ENCODE measurements at regions not wholly inside any gene's neighbourhood (a gene's known extent, or its start where the extent isn't known, plus 50 kb on each side); places are given as distances from the start of the nearest gene placed in this dataset.

DNA sequence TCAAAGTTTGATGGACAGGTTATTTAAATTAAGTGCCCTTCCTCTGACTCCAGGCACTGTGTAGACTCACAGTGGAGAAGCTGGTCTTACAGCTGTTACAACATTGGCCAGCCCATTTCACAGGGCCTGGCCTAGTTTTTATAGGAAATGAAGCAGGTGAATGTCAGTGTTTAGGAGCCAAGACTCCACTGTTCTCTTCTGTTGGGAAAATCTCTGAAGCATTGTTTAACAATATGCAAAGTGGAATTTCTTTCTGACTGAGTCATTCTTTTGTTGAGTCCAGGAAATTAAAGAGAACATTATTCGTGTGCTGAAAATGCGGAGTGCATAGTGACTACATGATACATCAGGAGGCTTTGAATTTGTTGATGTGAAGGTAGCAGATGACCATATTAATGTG lies 64.7 kb downstream of the ARRDC4 start:
- ATAC-seq = peak; percentile 86
- 0 to 28% methylated on average over 2 of the region's 2 CpGs for WGBS, 2 donors (ENCODE audit: low coverage in 1 of 2)
- Histone ChIP-seq H3K27ac (peak overlapping the region; percentile 60 to 73 (median 68)), H3K4me3 (no peak overlapping the region), H3K27me3 (no peaks in the 10 kb centered on the region), H3K9me3 (no peaks in the 10 kb centered on the region), H3K36me3 (no peaks in the 10 kb centered on the region), H3K4me1 (peaks cover 0 to 31% (median 3%) of the 10 kb centered on the region in 3 donors)
- peak; percentile 41 for TF ChIP-seq POLR2AphosphoS5 (IDR thresholded peaks at IDR 0.05)
- TF ChIP-seq EP300 (IDR thresholded peaks at IDR 0.05) = no peak

DNA sequence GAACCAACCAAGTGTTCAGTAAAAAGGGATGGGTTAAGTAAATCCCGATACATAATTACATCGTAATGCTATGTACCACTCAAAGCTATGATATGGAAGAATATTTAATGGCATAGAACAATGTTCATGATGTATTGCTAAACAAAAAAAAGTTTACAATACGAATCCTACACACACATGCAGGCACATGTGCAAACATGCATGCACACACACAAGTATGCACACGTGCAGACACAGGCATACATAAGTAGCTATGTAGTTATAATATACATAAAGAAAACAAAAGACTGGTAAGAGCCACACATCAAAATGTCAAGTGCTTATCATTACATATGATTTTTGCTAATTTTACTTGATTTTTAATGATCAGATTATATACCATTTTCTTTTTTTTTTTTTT lies 74.2 kb downstream of the ARRDC4 start:
- 73 to 87% methylated on average over 4 of the region's 4 CpGs for WGBS, 2 donors (ENCODE audit: low coverage in 1 of 2)
- Histone ChIP-seq H3K36me3 (no peaks in the 10 kb centered on the region), H3K4me3 (no peak overlapping the region), H3K4me1 (no peaks in the 10 kb centered on the region), H3K27me3 (no peaks in the 10 kb centered on the region), H3K9me3 (no peaks in the 10 kb centered on the region), H3K27ac (no peak overlapping the region)
- TF ChIP-seq, protein P1, sequence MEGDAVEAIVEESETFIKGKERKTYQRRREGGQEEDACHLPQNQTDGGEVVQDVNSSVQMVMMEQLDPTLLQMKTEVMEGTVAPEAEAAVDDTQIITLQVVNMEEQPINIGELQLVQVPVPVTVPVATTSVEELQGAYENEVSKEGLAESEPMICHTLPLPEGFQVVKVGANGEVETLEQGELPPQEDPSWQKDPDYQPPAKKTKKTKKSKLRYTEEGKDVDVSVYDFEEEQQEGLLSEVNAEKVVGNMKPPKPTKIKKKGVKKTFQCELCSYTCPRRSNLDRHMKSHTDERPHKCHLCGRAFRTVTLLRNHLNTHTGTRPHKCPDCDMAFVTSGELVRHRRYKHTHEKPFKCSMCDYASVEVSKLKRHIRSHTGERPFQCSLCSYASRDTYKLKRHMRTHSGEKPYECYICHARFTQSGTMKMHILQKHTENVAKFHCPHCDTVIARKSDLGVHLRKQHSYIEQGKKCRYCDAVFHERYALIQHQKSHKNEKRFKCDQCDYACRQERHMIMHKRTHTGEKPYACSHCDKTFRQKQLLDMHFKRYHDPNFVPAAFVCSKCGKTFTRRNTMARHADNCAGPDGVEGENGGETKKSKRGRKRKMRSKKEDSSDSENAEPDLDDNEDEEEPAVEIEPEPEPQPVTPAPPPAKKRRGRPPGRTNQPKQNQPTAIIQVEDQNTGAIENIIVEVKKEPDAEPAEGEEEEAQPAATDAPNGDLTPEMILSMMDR (IDR thresholded peaks at IDR 0.05) = no peak
- TF ChIP-seq POLR2AphosphoS5 (IDR thresholded peaks at IDR 0.05) (no peak), POLR2A (IDR thresholded peaks at IDR 0.05) (no peak), EP300 (IDR thresholded peaks at IDR 0.05) (no peak)
- ATAC-seq = no peak

DNA sequence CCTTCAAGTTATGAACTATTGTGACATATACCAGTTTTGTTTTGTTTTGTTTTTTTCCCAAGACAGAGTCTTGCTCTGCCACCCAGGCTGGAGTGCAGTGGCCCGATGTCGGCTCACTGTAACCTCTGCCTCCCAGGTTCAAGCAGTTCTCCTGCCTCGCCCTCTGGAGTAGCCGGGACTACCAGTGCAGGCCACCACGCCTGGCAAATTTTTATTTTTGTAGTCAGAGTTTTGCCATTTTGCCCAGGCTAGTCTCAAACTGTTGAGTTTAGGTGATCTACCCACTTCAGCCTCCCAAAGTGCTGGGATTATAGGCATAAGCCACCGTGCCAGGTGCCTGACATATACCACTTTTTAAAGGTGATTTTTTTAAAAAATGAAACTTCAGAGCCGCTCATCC lies 74.6 kb downstream of the ARRDC4 start:
- no peak for ATAC-seq
- H3K4me1 ChIP-seq = no peaks in the 10 kb centered on the region

DNA sequence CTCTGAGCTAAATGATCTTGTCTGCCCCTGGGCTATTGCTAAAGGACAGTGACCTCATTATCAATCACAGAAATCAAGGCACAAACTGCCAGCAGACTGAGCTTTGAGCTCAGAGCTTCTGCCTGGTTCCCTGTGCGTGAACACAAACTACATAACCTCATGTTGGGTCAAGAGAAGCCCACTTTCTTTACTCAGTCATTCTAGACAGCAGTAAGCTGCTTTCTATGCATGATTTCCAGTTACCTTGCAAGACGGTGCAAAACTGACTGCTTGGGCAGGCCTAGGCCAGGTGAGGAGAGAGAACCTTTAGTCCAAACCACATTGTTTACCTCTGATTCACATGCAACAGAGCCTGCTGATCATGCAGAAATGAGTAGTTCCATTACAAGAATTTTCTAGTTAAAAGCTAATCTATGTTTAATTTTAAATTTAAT lies 75.1 kb downstream of the ARRDC4 start:
- 74 to 75% methylated on average over 1 to 2 of the region's 2 CpGs for WGBS, 2 donors (ENCODE audit: low coverage in 1 of 2)
- no peak for TF ChIP-seq POLR2A (IDR thresholded peaks at IDR 0.05)
- Histone ChIP-seq H3K27me3 (no peaks in the 10 kb centered on the region), H3K4me1 (no peaks in the 10 kb centered on the region), H3K36me3 (no peaks in the 10 kb centered on the region), H3K9me3 (no peaks in the 10 kb centered on the region), H3K4me3 (no peak overlapping the region), H3K27ac (no peak overlapping the region)
- ATAC-seq = no peak

More for the DNA sequence above, 74.6 kb downstream of the ARRDC4 start:
- Histone ChIP-seq H3K27ac (no peak overlapping the region), H3K4me3 (no peak overlapping the region), H3K27me3 (no peaks in the 10 kb centered on the region), H3K9me3 (no peaks in the 10 kb centered on the region), H3K36me3 (no peaks in the 10 kb centered on the region)
- WGBS, 2 donors (ENCODE audit: low coverage in 1 of 2) = 89 to 95% methylated on average over 7 of the region's 7 CpGs
- TF ChIP-seq POLR2AphosphoS5 (IDR thresholded peaks at IDR 0.05) (no peak), POLR2A (IDR thresholded peaks at IDR 0.05) (no peak), EP300 (IDR thresholded peaks at IDR 0.05) (no peak)
- TF ChIP-seq, protein P1 (IDR thresholded peaks at IDR 0.05) = no peak

DNA sequence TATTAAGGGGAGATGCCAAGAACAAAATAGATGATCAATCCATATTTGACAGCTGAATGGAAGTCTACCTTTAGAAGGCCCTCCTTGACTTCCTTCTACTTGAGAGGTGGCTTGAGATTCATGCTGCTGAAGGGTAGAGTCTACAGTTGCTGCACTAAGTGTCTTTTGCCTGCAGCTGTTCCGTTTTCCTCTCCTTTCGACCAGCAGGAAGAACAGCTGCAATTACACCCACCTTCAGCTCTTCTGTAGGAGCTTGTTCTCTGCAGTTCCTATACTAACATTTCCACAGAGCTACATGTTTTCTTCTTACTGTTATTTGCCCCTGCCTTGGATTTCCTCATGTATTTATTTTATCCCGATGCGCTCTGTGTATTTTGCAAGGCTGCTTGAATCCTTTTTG lies 79.1 kb downstream of the ARRDC4 start:
- TF ChIP-seq POLR2A (IDR thresholded peaks at IDR 0.05) = no peak
- Histone ChIP-seq H3K27ac (no peak overlapping the region), H3K4me3 (no peak overlapping the region), H3K27me3 (no peaks in the 10 kb centered on the region), H3K36me3 (no peaks in the 10 kb centered on the region), H3K9me3 (no peaks in the 10 kb centered on the region), H3K4me1 (no peaks in the 10 kb centered on the region)
- no peak for ATAC-seq
- 76 to 78% methylated on average over 4 of the region's 4 CpGs for WGBS, 2 donors (ENCODE audit: low coverage in 1 of 2)

DNA sequence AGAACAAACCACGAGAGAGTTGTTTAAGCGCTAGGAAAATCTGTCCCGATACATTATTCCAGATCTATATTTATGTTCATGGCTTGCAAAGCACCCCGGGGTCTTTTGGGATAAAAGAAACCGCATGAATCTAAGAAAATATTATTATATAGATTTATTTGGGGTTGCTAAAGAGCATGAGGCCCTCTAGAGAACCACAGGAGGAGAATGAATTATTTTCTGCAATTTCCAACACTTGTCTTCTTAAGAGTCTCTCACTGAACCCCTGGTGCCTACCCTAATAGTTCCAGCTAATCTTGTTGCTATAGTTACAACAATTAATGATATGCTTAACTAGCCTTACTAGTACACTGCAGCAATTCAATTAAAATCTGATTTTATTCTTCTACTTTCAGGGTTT lies 79.6 kb downstream of the ARRDC4 start:
- Histone ChIP-seq H3K36me3 (no peaks in the 10 kb centered on the region), H3K4me1 (no peaks in the 10 kb centered on the region), H3K4me3 (no peak overlapping the region), H3K27me3 (no peaks in the 10 kb centered on the region), H3K27ac (no peak overlapping the region), H3K9me3 (no peaks in the 10 kb centered on the region)
- no peak for TF ChIP-seq POLR2AphosphoS5 (IDR thresholded peaks at IDR 0.05)
- TF ChIP-seq EP300 (IDR thresholded peaks at IDR 0.05) = no peak
- TF ChIP-seq POLR2A (IDR thresholded peaks at IDR 0.05) = no peak
- WGBS, 2 donors (ENCODE audit: low coverage in 1 of 2) = 84 to 86% methylated on average over 5 of the region's 5 CpGs
- ATAC-seq = no peak

DNA sequence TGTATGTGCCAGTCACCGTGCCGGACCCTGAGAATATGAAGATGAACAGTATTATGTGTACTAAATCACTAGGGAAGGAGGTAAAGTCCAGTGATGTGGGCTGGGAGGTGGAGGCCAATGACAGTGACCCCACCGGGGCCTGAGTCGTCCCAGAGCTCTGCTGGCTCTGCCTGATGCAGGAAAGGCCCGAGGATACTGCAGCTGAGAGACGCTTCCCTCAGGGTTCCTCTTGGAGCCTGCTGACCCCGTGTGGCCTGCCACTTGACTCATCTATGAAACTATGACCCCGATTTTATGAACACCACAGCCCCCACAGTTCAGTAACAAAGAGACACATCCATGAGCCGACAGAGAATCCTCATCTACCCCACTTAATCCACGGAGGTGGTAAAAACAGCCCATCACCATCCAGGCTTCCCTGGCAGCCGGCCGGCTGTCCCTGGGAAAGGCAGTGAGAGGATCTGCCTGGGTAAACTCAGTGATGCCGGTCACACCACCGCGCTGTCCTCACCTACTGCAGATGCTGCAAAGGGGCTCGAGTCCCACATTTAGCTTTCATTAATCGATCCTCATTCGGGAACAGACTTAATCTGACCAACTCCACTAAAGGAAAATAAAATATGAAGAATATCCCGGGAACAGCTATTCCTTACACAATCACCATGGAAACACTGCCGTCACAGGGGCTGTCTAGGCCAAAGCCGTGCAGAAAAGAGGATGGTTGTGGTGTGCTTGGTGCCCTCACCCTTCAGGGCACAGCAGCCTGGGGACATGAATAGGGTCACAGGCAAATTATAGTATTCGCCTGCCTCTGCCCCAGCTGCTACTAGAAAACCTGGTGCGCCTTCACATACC lies 82.9 kb downstream of the ARRDC4 start:
- Histone ChIP-seq H3K27me3 (no peaks in the 10 kb centered on the region), H3K9me3 (no peaks in the 10 kb centered on the region), H3K27ac (no peak overlapping the region), H3K4me3 (no peak overlapping the region), H3K4me1 (no peaks in the 10 kb centered on the region), H3K36me3 (no peaks in the 10 kb centered on the region)
- ATAC-seq = no peak
- TF ChIP-seq, protein P1 (IDR thresholded peaks at IDR 0.05) = peak in 1 of 4 experiments; percentile 21
- TF ChIP-seq POLR2A (IDR thresholded peaks at IDR 0.05) = no peak
- WGBS, 2 donors (ENCODE audit: low coverage in 1 of 2) = 65 to 100% methylated on average over 1 to 16 of the region's 23 CpGs

All from gastroesophageal sphincter (tissue), 4 donors.